Esophagus muscularis mucosa (tissue), 4 donors: ENCODE measurements at regions not wholly inside any gene's neighbourhood (a gene's known extent, or its start where the extent isn't known, plus 50 kb on each side); places are given as distances from the start of the nearest gene placed in this dataset.

Source experiments
- DNase-seq: peaks from one replicate; pipeline ENCODE4 v3.0.0-alpha.2; 2017; ENCODE audit errors: extremely low spot score
- H3K27ac ChIP-seq, 4 donors: fragments of 200-600 bp; sonication (generic); replicated peaks in 1 of 4; 1 replicate in 3 of 4; 2 replicates in 1 of 4; pipeline ENCODE4 v1.5.1; 2016 to 2019; ENCODE audit warnings: mild to moderate bottlenecking in 1 of 4
- H3K27me3 ChIP-seq, 4 donors: fragments of 200-600 bp; sonication (generic); one replicate each; pipeline versions ENCODE4 v1.5.1 to v1.6.0; 2016 to 2019
- H3K36me3 ChIP-seq, 4 donors: fragments of 200-600 bp; sonication (generic); one replicate each; pipeline ENCODE4 v1.5.1; 2016 to 2019
- H3K4me1 ChIP-seq, 4 donors: fragments of 200-600 bp; sonication (generic); one replicate each; pipeline ENCODE4 v1.5.1; 2016 to 2019
- H3K4me3 ChIP-seq, 4 donors: fragments of 200-600 bp; sonication (generic); 1 replicate in 2 of 4; 2 replicates in 2 of 4; pipeline ENCODE4 v1.5.1; 2016 to 2019; ENCODE audit warnings: mild to moderate bottlenecking in 4 of 4, moderate library complexity in 1 of 4
- H3K9me3 ChIP-seq, 4 donors: fragments of 200-600 bp; sonication (generic); 1 replicate in 3 of 4; 2 replicates in 1 of 4; pipeline ENCODE4 v1.5.1; 2016 to 2019
- CTCF ChIP-seq, 3 experiments: fragments of 200-600 bp in 2 of 3; fragments of 450-650 bp in 1 of 3; sonication (generic) in 2 of 3; IDR thresholded peaks; one replicate each; pipeline ENCODE4 v1.5.1; 2017 to 2019; ENCODE audit warnings: antibody characterized with exemption in 3 of 3, mild to moderate bottlenecking in 2 of 3, moderate library complexity in 1 of 3
- EP300 ChIP-seq: sonication (generic); formaldehyde crosslinking; IDR thresholded peaks from one replicate; pipeline ENCODE4 v1.6.1; 2017; ENCODE audit warnings: antibody characterized with exemption
- POLR2A ChIP-seq: fragments of 450-650 bp; IDR thresholded peaks from one replicate; pipeline ENCODE4 v1.6.1; 2017; ENCODE audit warnings: antibody characterized with exemption, moderate library complexity, mild to moderate bottlenecking, low read depth
- POLR2AphosphoS5 ChIP-seq, 2 donors: sonication (generic); formaldehyde crosslinking; IDR thresholded peaks; one replicate each; pipeline ENCODE4 v1.6.1; 2017; ENCODE audit warnings: antibody characterized with exemption in 2 of 2
- WGBS: methylation state at CpG from one replicate; pipeline ENCODE4 v1.1.5; 2018; 5-methylcytosine and 5-hydroxymethylcytosine counted together
- intact Hi-C: fragments of 100-400 bp; cut with DNase I; formaldehyde crosslinking; loops from one replicate; pipeline ENCODE4 v1.15.1; 2023

GRCh38 chr19:28377077-28377476, 835.9 kb downstream of the UQCRFS1 start:
- intact Hi-C loops, result no loop called here
- no peaks in the 10 kb centered on the region for H3K4me1 ChIP-seq
- H3K9me3 ChIP-seq, result no peaks in the 10 kb centered on the region
- TF ChIP-seq POLR2AphosphoS5 (IDR thresholded peaks at IDR 0.05) (no peak), CTCF (IDR thresholded peaks at IDR 0.05) (no peak), EP300 (no peak), POLR2A (no peak)
- H3K4me3 ChIP-seq, result no peak overlapping the region
- H3K27ac ChIP-seq, result no peak overlapping the region
- WGBS, result 36% methylated on average over 9 of the region's 9 CpGs
- no peak for DNase-seq
- H3K27me3 ChIP-seq, result no peaks in the 10 kb centered on the region
- H3K36me3 ChIP-seq, result no peaks in the 10 kb centered on the region

GRCh38 chr19:28374971-28375370, 838.0 kb downstream of the UQCRFS1 start:
- no peak for TF ChIP-seq POLR2AphosphoS5 (IDR thresholded peaks at IDR 0.05)
- TF ChIP-seq EP300, result no peak
- no peak for TF ChIP-seq POLR2A
- no peak for TF ChIP-seq CTCF (IDR thresholded peaks at IDR 0.05)
- H3K4me1 ChIP-seq, result no peaks in the 10 kb centered on the region

GRCh38 chr19:28372576-28373247, 840.2 kb downstream of the UQCRFS1 start:
- DNase-seq, result no peak
- intact Hi-C loops, result no loop called here
- no peaks in the 10 kb centered on the region for H3K9me3 ChIP-seq
- TF ChIP-seq EP300, result no peak
- TF ChIP-seq CTCF (IDR thresholded peaks at IDR 0.05), result no peak
- TF ChIP-seq POLR2A, result no peak
- no peak for TF ChIP-seq POLR2AphosphoS5 (IDR thresholded peaks at IDR 0.05)
- no peak overlapping the region for H3K27ac ChIP-seq
- 53% methylated on average over 4 of the region's 4 CpGs for WGBS
- no peaks in the 10 kb centered on the region for H3K36me3 ChIP-seq
- peaks cover 0 to 4% (median 0%) of the 10 kb centered on the region in 4 donors for H3K27me3 ChIP-seq
- H3K4me1 ChIP-seq, result no peaks in the 10 kb centered on the region
- no peak overlapping the region for H3K4me3 ChIP-seq

More at GRCh38 chr19:28374971-28375370, 838.0 kb downstream of the UQCRFS1 start:
- H3K27ac ChIP-seq, result no peak overlapping the region
- intact Hi-C loops, result no loop called here
- H3K27me3 ChIP-seq, result peaks cover 0 to 4% (median 0%) of the 10 kb centered on the region in 4 donors
- no peaks in the 10 kb centered on the region for H3K9me3 ChIP-seq
- no peak overlapping the region for H3K4me3 ChIP-seq
- DNase-seq, result peak; percentile 62
- no peaks in the 10 kb centered on the region for H3K36me3 ChIP-seq
- WGBS, result 51% methylated on average over 6 of the region's 6 CpGs

- Histone ChIP-seq H3K9me3 (no peaks in the 10 kb centered on the region), H3K27me3 (peaks cover 0 to 4% (median 0%) of the 10 kb centered on the region in 4 donors), H3K36me3 (no peaks in the 10 kb centered on the region), H3K4me1 (no peaks in the 10 kb centered on the region), H3K4me3 (no peak overlapping the region), H3K27ac (no peak overlapping the region)
- 30% methylated on average over 1 of the region's 1 CpG for WGBS
- TF ChIP-seq CTCF (IDR thresholded peaks at IDR 0.05) (no peak), POLR2AphosphoS5 (IDR thresholded peaks at IDR 0.05) (no peak), POLR2A (no peak), EP300 (no peak)
- DNase-seq, result no peak
- intact Hi-C loops, result no loop called here
Measured at GRCh38 chr19:28367146-28367545, 845.8 kb downstream of the UQCRFS1 start.

GRCh38 chr19:28363254-28363653, 849.7 kb downstream of the UQCRFS1 start:
- H3K9me3 ChIP-seq, result no peaks in the 10 kb centered on the region
- intact Hi-C loops, result no loop called here
- TF ChIP-seq CTCF (IDR thresholded peaks at IDR 0.05) (no peak), POLR2AphosphoS5 (IDR thresholded peaks at IDR 0.05) (no peak), POLR2A (no peak), EP300 (no peak)
- DNase-seq, result peak; percentile 82
- H3K4me3 ChIP-seq, result no peak overlapping the region
- H3K27ac ChIP-seq, result no peak overlapping the region
- H3K4me1 ChIP-seq, result no peaks in the 10 kb centered on the region
- no peaks in the 10 kb centered on the region for H3K36me3 ChIP-seq
- 67% methylated on average over 4 of the region's 4 CpGs for WGBS
- no peaks in the 10 kb centered on the region for H3K27me3 ChIP-seq
